CD14-positive monocyte (primary cell): ENCODE measurements at regions not wholly inside any gene's neighbourhood (a gene's known extent, or its start where the extent isn't known, plus 50 kb on each side); places are given as distances from the start of the nearest gene placed in this dataset.

Source experiments
- DNase-seq, 3 donors: peaks; one replicate each; pipeline ENCODE4 v3.0.0-alpha.2; 2011 to 2022
- H2AFZ ChIP-seq: 2 replicates; pipeline ENCODE4 v1.6.0; 2012; ENCODE audit warnings: mild to moderate bottlenecking, low read depth, low read length, inconsistent platforms; ENCODE audit not compliant: insufficient read depth, poor library complexity, severe bottlenecking
- H3K27ac ChIP-seq, 2 donors: 1 replicate in 1 of 2; 2 replicates in 1 of 2; pipeline ENCODE4 v1.5.1; 2012 to 2013; ENCODE audit warnings: low read length in 2 of 2, control low read depth in 1 of 2, inconsistent platforms in 1 of 2, low read depth in 1 of 2, mild to moderate bottlenecking in 1 of 2
- H3K27me3 ChIP-seq, 2 donors: one replicate each; pipeline versions ENCODE4 v1.6.0 to v1.6.1; 2011 to 2013; ENCODE audit warnings: low read length in 2 of 2; ENCODE audit not compliant: control insufficient read depth in 2 of 2, insufficient read depth in 2 of 2
- H3K36me3 ChIP-seq, 2 donors: replicated peaks in 1 of 2; 1 replicate in 1 of 2; 2 replicates in 1 of 2; pipeline versions ENCODE4 v1.5.1 to v1.6.1; 2012 to 2013; ENCODE audit warnings: low read length in 2 of 2, control low read depth in 1 of 2, inconsistent platforms in 1 of 2, mild to moderate bottlenecking in 1 of 2; ENCODE audit not compliant: insufficient read depth in 2 of 2, control insufficient read depth in 1 of 2
- H3K4me1 ChIP-seq, 2 donors: 1 replicate in 1 of 2; 2 replicates in 1 of 2; pipeline versions ENCODE4 v1.5.1 to v1.6.1; 2012 to 2013; ENCODE audit warnings: low read length in 2 of 2, control low read depth in 1 of 2, inconsistent platforms in 1 of 2, mild to moderate bottlenecking in 1 of 2, moderate library complexity in 1 of 2; ENCODE audit not compliant: insufficient read depth in 2 of 2, control insufficient read depth in 1 of 2
- H3K4me2 ChIP-seq: replicated peaks from 2 replicates; pipeline ENCODE3; 2012; ENCODE audit warnings: low read length, moderate library complexity, mild to moderate bottlenecking; ENCODE audit not compliant: poor library complexity, severe bottlenecking; ENCODE audit errors: extremely low read depth
- H3K4me3 ChIP-seq, 3 experiments: fragments of 200-600 bp in 1 of 3; sonication (generic) in 1 of 3; replicated peaks in 1 of 3; 1 replicate in 2 of 3; 2 replicates in 1 of 3; pipeline ENCODE4 v1.5.1; 2011 to 2013; ENCODE audit warnings: low read length in 3 of 3, mild to moderate bottlenecking in 3 of 3, control low read depth in 2 of 3, low read depth in 2 of 3, inconsistent platforms in 1 of 3, moderate library complexity in 1 of 3
- H3K79me2 ChIP-seq: 2 replicates; pipeline ENCODE4 v1.6.0; 2012; ENCODE audit warnings: mild to moderate bottlenecking, control low read depth, inconsistent platforms, low read length, moderate library complexity; ENCODE audit not compliant: insufficient read depth
- H3K9ac ChIP-seq: 2 replicates; pipeline ENCODE4 v1.6.0; 2017; ENCODE audit warnings: low read length, mild to moderate bottlenecking; ENCODE audit not compliant: insufficient read depth, poor library complexity, severe bottlenecking
- H3K9me3 ChIP-seq, 2 donors: replicated peaks in 1 of 2; 1 replicate in 1 of 2; 2 replicates in 1 of 2; pipeline versions ENCODE4 v1.5.1 to v1.6.1; 2012 to 2013; ENCODE audit warnings: low read length in 2 of 2, control low read depth in 1 of 2; ENCODE audit not compliant: control insufficient read depth in 1 of 2, insufficient read depth in 1 of 2
- H4K20me1 ChIP-seq: 2 replicates; pipeline ENCODE4 v1.6.0; 2012; ENCODE audit warnings: mild to moderate bottlenecking, low read length, control low read depth, moderate library complexity; ENCODE audit not compliant: insufficient read depth
- H3K27ac Mint-ChIP-seq, 7 donors: one replicate each; pipeline ENCODE4 v1.8.0; 2020; ENCODE audit warnings: mild to moderate bottlenecking in 7 of 7, mixed read lengths in 7 of 7, moderate library complexity in 6 of 7, inconsistent platforms in 2 of 7
- H3K27me3 Mint-ChIP-seq, 3 donors: one replicate each; pipeline ENCODE4 v1.8.0; 2021 to 2022; ENCODE audit warnings: low read depth in 3 of 3, mild to moderate bottlenecking in 3 of 3, mixed read lengths in 3 of 3, moderate library complexity in 3 of 3, inconsistent platforms in 1 of 3
- H3K36me3 Mint-ChIP-seq, 2 donors: one replicate each; pipeline ENCODE4 v1.8.0; 2020; ENCODE audit warnings: mixed read lengths in 2 of 2, inconsistent platforms in 1 of 2, mild to moderate bottlenecking in 1 of 2
- H3K4me1 Mint-ChIP-seq: one replicate; pipeline ENCODE4 v1.8.0; 2020; ENCODE audit warnings: mild to moderate bottlenecking, mixed read lengths
- H3K4me3 Mint-ChIP-seq, 2 donors: one replicate each; pipeline ENCODE4 v1.8.0; 2020; ENCODE audit warnings: mild to moderate bottlenecking in 2 of 2, mixed read lengths in 2 of 2, moderate library complexity in 1 of 2
- H3K9me3 Mint-ChIP-seq, 7 donors: one replicate each; pipeline ENCODE4 v1.8.0; 2020 to 2022; ENCODE audit warnings: mixed read lengths in 7 of 7, mild to moderate bottlenecking in 6 of 7, moderate library complexity in 6 of 7, inconsistent platforms in 2 of 7
- WGBS: methylation state at CpG from one replicate; pipeline ENCODE4 v1.1.5; 2013; ENCODE audit warnings: missing lambda C conversion rate; ENCODE audit not compliant: insufficient coverage; 5-methylcytosine and 5-hydroxymethylcytosine counted together
- intact Hi-C, 2 donors: fragments of 100-400 bp; cut with micrococcal nuclease; formaldehyde crosslinking; loops; one replicate each; pipeline versions ENCODE4 v1.15.0 to v1.15.1; 2023
- TF ChIP-seq, protein P1 (sequence below): fragments of 200-600 bp; IDR thresholded peaks from one replicate; pipeline ENCODE4 v1.8.0; 2022; ENCODE audit warnings: antibody characterized with exemption, mild to moderate bottlenecking

DNA sequence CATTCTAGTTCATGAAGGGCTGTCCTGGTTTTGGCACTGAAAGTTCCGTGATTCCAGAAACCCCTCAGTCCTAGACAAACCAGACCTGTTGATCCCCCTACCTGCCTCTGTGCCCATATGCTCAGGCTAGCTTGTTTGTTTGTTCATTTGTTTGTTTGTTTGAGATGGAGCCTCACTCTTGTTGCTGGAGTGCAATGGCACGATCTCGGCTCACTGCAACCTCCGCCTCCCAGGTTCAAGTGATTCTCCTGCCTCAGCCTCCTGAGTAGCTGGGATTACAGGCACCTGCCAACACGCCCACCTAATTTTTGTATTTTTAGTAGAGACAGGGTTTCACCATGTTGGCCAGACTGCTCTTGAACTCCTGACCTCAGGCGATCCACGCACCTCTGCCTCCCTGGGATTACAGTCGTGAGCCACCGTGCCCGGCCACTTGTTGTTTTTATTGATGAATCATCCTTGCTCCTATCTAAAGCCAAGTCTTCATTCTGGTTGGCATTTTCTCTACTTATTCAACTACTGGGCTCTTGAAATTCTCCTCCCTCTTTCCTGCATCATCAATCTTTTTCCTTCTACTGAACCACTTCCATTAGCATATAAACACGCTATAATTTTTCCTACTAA lies 86.3 kb upstream of the BMP2K start:
- no peaks in the 10 kb centered on the region for H3K36me3 Mint-ChIP-seq
- Histone ChIP-seq H3K4me3 (no peak overlapping the region), H4K20me1 (no peaks in the 10 kb centered on the region), H3K4me2 (no peak overlapping the region), H3K9me3 (no peaks in the 10 kb centered on the region), H3K27me3 (no peaks in the 10 kb centered on the region), H3K36me3 (no peaks in the 10 kb centered on the region), H3K4me1 (peaks cover 12 to 15% of the 10 kb centered on the region in 2 donors), H3K27ac (no peak overlapping the region), H3K79me2 (no peaks in the 10 kb centered on the region), H3K9ac (no peak overlapping the region), H2AFZ (no peak overlapping the region)
- H3K4me3 Mint-ChIP-seq, result no peak overlapping the region
- 97% methylated on average over 7 of the region's 11 CpGs for WGBS
- H3K27ac Mint-ChIP-seq, result peak overlapping the region in 1 of 7 donors; percentile 35
- H3K27me3 Mint-ChIP-seq, result peaks cover 0 to 4% (median 0%) of the 10 kb centered on the region in 3 donors
- TF ChIP-seq, protein P1, sequence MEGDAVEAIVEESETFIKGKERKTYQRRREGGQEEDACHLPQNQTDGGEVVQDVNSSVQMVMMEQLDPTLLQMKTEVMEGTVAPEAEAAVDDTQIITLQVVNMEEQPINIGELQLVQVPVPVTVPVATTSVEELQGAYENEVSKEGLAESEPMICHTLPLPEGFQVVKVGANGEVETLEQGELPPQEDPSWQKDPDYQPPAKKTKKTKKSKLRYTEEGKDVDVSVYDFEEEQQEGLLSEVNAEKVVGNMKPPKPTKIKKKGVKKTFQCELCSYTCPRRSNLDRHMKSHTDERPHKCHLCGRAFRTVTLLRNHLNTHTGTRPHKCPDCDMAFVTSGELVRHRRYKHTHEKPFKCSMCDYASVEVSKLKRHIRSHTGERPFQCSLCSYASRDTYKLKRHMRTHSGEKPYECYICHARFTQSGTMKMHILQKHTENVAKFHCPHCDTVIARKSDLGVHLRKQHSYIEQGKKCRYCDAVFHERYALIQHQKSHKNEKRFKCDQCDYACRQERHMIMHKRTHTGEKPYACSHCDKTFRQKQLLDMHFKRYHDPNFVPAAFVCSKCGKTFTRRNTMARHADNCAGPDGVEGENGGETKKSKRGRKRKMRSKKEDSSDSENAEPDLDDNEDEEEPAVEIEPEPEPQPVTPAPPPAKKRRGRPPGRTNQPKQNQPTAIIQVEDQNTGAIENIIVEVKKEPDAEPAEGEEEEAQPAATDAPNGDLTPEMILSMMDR, result no peak
- H3K4me1 Mint-ChIP-seq, result peaks cover 28% of the 10 kb centered on the region
- DNase-seq, result no peak
- peaks cover 0 to 2% (median 0%) of the 10 kb centered on the region in 7 donors for H3K9me3 Mint-ChIP-seq
- intact Hi-C loops, result no loop called here

DNA sequence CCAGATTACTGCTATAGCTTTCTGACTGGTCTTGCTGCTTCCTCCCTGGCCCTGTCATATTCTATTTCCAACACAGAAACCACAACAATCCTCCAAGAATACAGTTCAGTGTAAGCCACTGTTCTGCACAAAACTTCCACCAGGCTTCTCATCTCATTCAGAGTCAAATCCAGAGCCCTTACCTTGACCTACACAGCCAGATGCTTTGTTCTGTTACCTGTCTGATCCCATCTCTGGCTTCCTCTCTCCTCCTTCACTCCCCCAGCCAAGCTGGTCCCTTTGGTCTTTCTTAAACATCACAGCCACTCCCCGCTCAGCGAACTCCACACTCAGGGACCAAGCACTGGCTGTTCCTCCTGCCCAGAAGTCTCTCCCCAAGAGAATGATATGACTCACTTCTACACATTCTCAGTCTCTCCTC lies 84.8 kb upstream of the BMP2K start:
- Mint-ChIP-seq H3K4me3 (no peak overlapping the region), H3K36me3 (no peaks in the 10 kb centered on the region), H3K27ac (peak overlapping the region in 5 of 7 donors; percentile 4 to 58 (median 22)), H3K27me3 (peaks cover 0 to 4% (median 0%) of the 10 kb centered on the region in 3 donors), H3K9me3 (peaks cover 0 to 2% (median 0%) of the 10 kb centered on the region in 7 donors), H3K4me1 (peaks cover 28% of the 10 kb centered on the region)
- Histone ChIP-seq H2AFZ (peak overlapping the region; percentile 3), H3K27me3 (no peaks in the 10 kb centered on the region), H3K4me3 (no peak overlapping the region), H3K4me2 (no peak overlapping the region), H3K79me2 (no peaks in the 10 kb centered on the region), H4K20me1 (no peaks in the 10 kb centered on the region), H3K9me3 (no peaks in the 10 kb centered on the region), H3K36me3 (no peaks in the 10 kb centered on the region), H3K27ac (no peak overlapping the region), H3K4me1 (peaks cover 12 to 15% of the 10 kb centered on the region in 2 donors), H3K9ac (no peak overlapping the region)
- DNase-seq, result no peak
- 88% methylated on average over 2 of the region's 2 CpGs for WGBS
- TF ChIP-seq, protein P1, result no peak
- intact Hi-C loops, result no loop called here
